IPS-20b (cell line): ENCODE measurements at regions not wholly inside any gene's neighbourhood (a gene's known extent, or its start where the extent isn't known, plus 50 kb on each side); places are given as distances from the start of the nearest gene placed in this dataset.

ENCODE experiments used
- H3K27ac ChIP-seq: one replicate; pipeline ENCODE4 v1.5.1; 2013; ENCODE audit warnings: low read length
- H3K27me3 ChIP-seq: 2 replicates; pipeline ENCODE4 v1.6.1; 2013; ENCODE audit warnings: mild to moderate bottlenecking, low read length, inconsistent platforms; ENCODE audit not compliant: insufficient read depth
- H3K36me3 ChIP-seq: 2 replicates; pipeline ENCODE4 v1.6.1; 2013; ENCODE audit warnings: low read depth, mild to moderate bottlenecking, inconsistent platforms, low read length, moderate library complexity; ENCODE audit not compliant: insufficient read depth
- H3K4me1 ChIP-seq: 2 replicates; pipeline ENCODE4 v1.6.1; 2013; ENCODE audit warnings: mild to moderate bottlenecking, control low read depth, inconsistent platforms, low read length, moderate library complexity; ENCODE audit not compliant: insufficient read depth
- H3K4me3 ChIP-seq: 2 replicates; pipeline ENCODE4 v1.5.1; 2013; ENCODE audit warnings: mild to moderate bottlenecking, low read length, inconsistent platforms
- H3K9ac ChIP-seq: 2 replicates; pipeline ENCODE4 v1.6.1; 2013; ENCODE audit warnings: low read depth, mild to moderate bottlenecking, inconsistent platforms, low read length, moderate library complexity
- H3K9me3 ChIP-seq: 2 replicates; pipeline ENCODE4 v1.6.1; 2013; ENCODE audit warnings: mild to moderate bottlenecking, low read depth, low read length, inconsistent platforms; ENCODE audit not compliant: insufficient read depth

GRCh38 chr2:16291731-16292550, 351.6 kb downstream of the MYCN start:
- no peak overlapping the region for H3K27ac ChIP-seq
- H3K27me3 ChIP-seq, result no peaks in the 10 kb centered on the region
- H3K4me1 ChIP-seq, result no peaks in the 10 kb centered on the region
- no peak overlapping the region for H3K9ac ChIP-seq
- H3K36me3 ChIP-seq, result no peaks in the 10 kb centered on the region
- H3K9me3 ChIP-seq, result no peaks in the 10 kb centered on the region
- H3K4me3 ChIP-seq, result no peak overlapping the region

GRCh38 chr2:16291226-16291625, 350.9 kb downstream of the MYCN start:
- H3K9ac ChIP-seq, result no peak overlapping the region
- H3K9me3 ChIP-seq, result no peaks in the 10 kb centered on the region
- H3K4me3 ChIP-seq, result no peak overlapping the region
- H3K27me3 ChIP-seq, result no peaks in the 10 kb centered on the region
- no peaks in the 10 kb centered on the region for H3K36me3 ChIP-seq
- H3K4me1 ChIP-seq, result no peaks in the 10 kb centered on the region
- no peak overlapping the region for H3K27ac ChIP-seq

GRCh38 chr2:16290311-16291020, 350.1 kb downstream of the MYCN start:
- Histone ChIP-seq H3K27ac (no peak overlapping the region), H3K9ac (no peak overlapping the region)

GRCh38 chr2:16288371-16289112, 348.2 kb downstream of the MYCN start:
- Histone ChIP-seq H3K27ac (no peak overlapping the region), H3K9me3 (no peaks in the 10 kb centered on the region), H3K4me1 (no peaks in the 10 kb centered on the region), H3K36me3 (no peaks in the 10 kb centered on the region), H3K9ac (no peak overlapping the region), H3K27me3 (no peaks in the 10 kb centered on the region), H3K4me3 (no peak overlapping the region)

More at GRCh38 chr2:16290311-16291020, 350.1 kb downstream of the MYCN start:
- Histone ChIP-seq H3K4me3 (no peak overlapping the region), H3K27me3 (no peaks in the 10 kb centered on the region), H3K36me3 (no peaks in the 10 kb centered on the region), H3K9me3 (no peaks in the 10 kb centered on the region), H3K4me1 (no peaks in the 10 kb centered on the region)

GRCh38 chr2:16287831-16288230, 347.5 kb downstream of the MYCN start:
- Histone ChIP-seq H3K9me3 (no peaks in the 10 kb centered on the region), H3K4me1 (no peaks in the 10 kb centered on the region), H3K27me3 (no peaks in the 10 kb centered on the region), H3K36me3 (no peaks in the 10 kb centered on the region), H3K9ac (no peak overlapping the region), H3K27ac (no peak overlapping the region), H3K4me3 (no peak overlapping the region)

- Histone ChIP-seq H3K36me3 (no peaks in the 10 kb centered on the region), H3K27me3 (no peaks in the 10 kb centered on the region), H3K9ac (no peak overlapping the region), H3K4me3 (no peak overlapping the region), H3K4me1 (no peaks in the 10 kb centered on the region), H3K9me3 (no peaks in the 10 kb centered on the region), H3K27ac (no peak overlapping the region)
Observed at GRCh38 chr2:16287281-16287680, 346.9 kb downstream of the MYCN start.

GRCh38 chr2:16285813-16286510, 345.6 kb downstream of the MYCN start:
- Histone ChIP-seq H3K4me3 (no peak overlapping the region), H3K9ac (no peak overlapping the region), H3K27ac (no peak overlapping the region), H3K36me3 (no peaks in the 10 kb centered on the region), H3K9me3 (no peaks in the 10 kb centered on the region), H3K4me1 (0 out of 2 replicates have a peak, but pooled peaks cover 4% of the 10 kb centered on the region), H3K27me3 (no peaks in the 10 kb centered on the region)

- H3K4me1 ChIP-seq, result 0 out of 2 replicates have a peak, but pooled peaks cover 4% of the 10 kb centered on the region
- no peak overlapping the region for H3K9ac ChIP-seq
- no peak overlapping the region for H3K4me3 ChIP-seq
- no peak overlapping the region for H3K27ac ChIP-seq
- H3K36me3 ChIP-seq, result no peaks in the 10 kb centered on the region
- no peaks in the 10 kb centered on the region for H3K9me3 ChIP-seq
- no peaks in the 10 kb centered on the region for H3K27me3 ChIP-seq
Observed at GRCh38 chr2:16284941-16285625, 344.7 kb downstream of the MYCN start.

- Histone ChIP-seq H3K4me3 (no peak overlapping the region), H3K27ac (no peak overlapping the region), H3K9me3 (no peaks in the 10 kb centered on the region), H3K36me3 (no peaks in the 10 kb centered on the region), H3K4me1 (0 out of 2 replicates have a peak, but pooled peaks cover 4% of the 10 kb centered on the region), H3K9ac (no peak overlapping the region), H3K27me3 (no peaks in the 10 kb centered on the region)
Observed at GRCh38 chr2:16283071-16283850, 342.9 kb downstream of the MYCN start.

GRCh38 chr2:16282511-16282910, 342.2 kb downstream of the MYCN start:
- Histone ChIP-seq H3K9me3 (no peaks in the 10 kb centered on the region), H3K36me3 (no peaks in the 10 kb centered on the region), H3K4me1 (0 out of 2 replicates have a peak, but pooled peaks cover 4% of the 10 kb centered on the region), H3K4me3 (no peak overlapping the region), H3K27ac (no peak overlapping the region), H3K9ac (no peak overlapping the region), H3K27me3 (no peaks in the 10 kb centered on the region)
